HTERT RPE-1 (cell line): ENCODE measurements at regions not wholly inside any gene's neighbourhood (a gene's known extent, or its start where the extent isn't known, plus 50 kb on each side); places are given as distances from the start of the nearest gene placed in this dataset.
"Not testable (repeated sequence)": the region's sequence is repeated elsewhere in the genome, so short reads cannot be mapped to it uniquely, and the experiment has no call there.

Experiments
- in situ Hi-C: fragments of 300-500 bp; cut with MboI; formaldehyde crosslinking; loops from 4 replicates; pipeline ENCODE4 v1.14.3; 2020; ENCODE audit warnings: low sequenced_read_pairs

DNA sequence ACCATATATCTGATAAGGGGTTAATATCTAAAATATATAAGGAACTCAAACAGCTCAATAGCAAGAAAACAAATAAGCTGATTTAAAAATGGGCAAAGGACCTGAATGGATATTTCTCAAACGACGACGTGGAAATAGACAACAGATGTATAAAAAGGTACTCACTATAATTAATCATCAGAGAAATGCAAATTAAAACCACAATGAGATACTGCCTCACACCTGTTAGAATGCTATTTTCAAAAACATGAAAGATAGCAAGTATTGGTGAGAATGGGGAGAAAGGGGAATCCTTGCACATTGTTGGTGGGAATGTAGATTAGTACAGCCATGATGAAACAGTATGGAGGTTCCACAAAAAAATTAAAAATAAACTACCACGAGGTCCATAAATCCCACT, 163.2 kb downstream of the DKK1 start:
- in situ Hi-C loops, result loop anchor here (25.0 kb wide), 1 partner anchor 165 kb away; the partner anchor contains the start of gene DKK1

DNA sequence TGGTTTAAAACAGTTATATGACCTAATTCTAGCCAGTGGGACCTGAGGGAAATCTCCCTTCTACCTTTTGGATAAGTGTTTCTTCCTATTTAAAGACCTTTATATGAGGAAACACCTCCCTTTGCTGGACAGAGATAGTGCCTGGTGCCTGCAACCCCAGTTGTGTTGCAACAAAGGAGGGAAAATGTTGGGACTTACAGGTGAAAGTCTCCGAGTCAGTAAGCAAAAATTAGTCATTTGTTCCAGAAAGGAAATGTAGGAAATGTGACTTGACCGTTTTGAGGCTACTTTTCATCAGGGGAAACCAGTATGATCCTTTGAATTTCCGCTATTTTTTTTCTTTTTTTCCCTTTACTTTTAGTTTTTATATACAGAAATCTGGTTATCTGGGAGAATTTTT, 165.5 kb downstream of the DKK1 start:
- in situ Hi-C loops, result loop anchor here (25.0 kb wide), 1 partner anchor 167 kb away; the partner anchor contains the start of gene DKK1

DNA sequence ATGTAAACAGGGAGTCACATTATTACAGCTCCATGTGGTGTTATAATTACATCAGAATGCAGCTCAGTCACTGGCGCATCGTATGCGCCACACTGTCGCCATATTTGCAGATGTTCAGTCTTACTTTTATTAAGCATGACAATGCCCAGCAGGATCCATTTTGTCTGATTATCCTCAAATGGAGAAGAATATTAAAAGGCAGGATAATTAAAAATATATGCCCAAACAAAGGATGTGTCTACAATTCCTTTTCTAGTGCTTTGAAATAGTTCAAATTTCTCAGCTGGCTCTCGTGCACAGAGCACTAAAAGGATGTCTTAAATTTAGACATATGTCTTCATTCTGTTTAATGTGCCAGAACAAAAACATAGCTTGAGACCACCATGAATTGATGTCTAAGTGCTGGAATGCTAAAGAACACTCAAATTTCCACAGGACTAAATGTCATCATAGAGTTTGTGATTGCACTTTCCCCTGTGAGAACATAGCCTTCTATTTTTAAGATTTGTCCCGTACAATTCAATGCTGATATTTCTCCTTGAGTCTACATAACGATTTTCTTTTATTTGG, 168.0 kb downstream of the DKK1 start:
- in situ Hi-C loops, result loop anchor here (25.0 kb wide), 1 partner anchor 170 kb away; the partner anchor contains the start of gene DKK1

DNA sequence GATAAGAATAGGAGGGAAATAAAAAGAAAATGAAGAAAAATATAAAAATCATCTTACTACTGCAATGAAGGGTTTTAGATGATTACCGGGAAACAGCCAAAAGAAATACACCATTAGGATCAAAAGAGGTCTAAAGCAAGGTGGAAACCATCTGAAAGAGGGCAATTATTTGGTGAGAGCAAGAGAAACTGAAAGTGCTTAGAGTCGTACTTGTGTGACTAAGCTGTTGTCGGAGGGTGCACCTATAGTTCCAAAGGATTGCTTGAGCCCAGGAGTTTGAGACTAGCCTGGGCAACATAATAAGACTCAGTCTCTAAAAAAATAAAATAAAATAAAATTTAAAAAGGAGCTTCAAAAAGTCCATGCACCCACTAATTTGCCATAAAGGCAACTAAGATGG, 169.5 kb downstream of the DKK1 start:
- in situ Hi-C loops, result loop anchor here (25.0 kb wide), 1 partner anchor 171 kb away; the partner anchor contains the start of gene DKK1

DNA sequence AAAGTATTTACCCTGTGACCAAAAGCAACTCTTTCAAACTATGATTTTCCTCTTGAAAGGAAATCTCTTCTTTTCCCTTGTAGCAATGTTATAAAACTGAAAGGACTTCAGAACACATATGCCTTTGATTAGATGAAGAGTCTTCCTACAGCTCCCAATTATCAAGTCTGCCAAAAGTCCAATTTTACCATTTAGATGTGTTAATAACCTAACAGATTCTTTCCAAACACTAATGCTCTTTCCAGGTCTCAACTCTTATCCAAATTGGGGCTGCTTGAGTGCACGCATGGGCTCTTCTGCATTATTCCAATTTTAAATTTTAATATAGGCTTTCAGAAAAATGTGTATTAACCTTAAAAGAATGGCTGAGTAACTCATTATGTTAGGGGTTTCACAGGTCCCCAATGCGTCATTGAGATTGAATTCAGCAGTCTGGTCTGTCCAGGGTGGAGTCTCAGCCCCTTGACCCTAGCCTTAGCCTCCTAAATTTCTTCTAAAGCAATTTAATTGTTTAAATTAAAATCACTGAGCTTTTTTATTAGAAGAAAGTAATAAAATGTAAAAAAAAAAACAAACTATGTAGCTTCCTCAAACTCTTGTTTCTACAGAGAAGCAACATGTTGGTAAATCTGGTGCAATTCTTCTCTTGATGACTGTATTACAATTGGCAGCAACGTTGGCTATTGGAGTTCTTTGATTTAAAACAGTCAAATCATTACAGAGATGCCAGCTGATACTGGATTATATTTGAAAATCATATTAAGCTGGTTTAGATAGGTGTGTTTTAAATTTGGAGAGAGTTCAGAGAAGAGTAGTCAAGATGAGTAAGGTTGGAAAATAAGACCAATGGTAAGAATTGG, 170.4 kb downstream of the DKK1 start:
- in situ Hi-C loops, result loop anchor here (25.0 kb wide), 1 partner anchor 172 kb away; the partner anchor contains the start of gene DKK1

DNA sequence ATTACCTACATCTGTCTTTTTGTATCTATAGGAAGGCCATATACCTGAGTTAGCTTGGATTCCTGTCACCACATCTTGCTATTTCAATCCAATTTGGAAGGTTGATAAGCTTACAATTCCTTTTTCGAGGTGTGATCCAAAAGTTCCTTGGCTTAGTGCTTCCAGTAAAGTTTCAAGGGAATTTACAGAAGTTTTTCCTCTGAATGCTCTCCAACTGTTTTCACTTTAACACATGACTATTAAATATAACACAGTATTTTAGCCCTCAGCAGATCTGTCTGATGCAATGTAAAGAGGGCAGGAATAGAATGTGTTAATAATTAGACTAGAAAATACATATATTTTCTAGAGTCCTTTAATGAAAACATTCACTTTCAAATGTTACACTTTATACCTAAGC, 171.4 kb downstream of the DKK1 start:
- in situ Hi-C loops, result loop anchor here (25.0 kb wide), 1 partner anchor 173 kb away; the partner anchor contains the start of gene DKK1

DNA sequence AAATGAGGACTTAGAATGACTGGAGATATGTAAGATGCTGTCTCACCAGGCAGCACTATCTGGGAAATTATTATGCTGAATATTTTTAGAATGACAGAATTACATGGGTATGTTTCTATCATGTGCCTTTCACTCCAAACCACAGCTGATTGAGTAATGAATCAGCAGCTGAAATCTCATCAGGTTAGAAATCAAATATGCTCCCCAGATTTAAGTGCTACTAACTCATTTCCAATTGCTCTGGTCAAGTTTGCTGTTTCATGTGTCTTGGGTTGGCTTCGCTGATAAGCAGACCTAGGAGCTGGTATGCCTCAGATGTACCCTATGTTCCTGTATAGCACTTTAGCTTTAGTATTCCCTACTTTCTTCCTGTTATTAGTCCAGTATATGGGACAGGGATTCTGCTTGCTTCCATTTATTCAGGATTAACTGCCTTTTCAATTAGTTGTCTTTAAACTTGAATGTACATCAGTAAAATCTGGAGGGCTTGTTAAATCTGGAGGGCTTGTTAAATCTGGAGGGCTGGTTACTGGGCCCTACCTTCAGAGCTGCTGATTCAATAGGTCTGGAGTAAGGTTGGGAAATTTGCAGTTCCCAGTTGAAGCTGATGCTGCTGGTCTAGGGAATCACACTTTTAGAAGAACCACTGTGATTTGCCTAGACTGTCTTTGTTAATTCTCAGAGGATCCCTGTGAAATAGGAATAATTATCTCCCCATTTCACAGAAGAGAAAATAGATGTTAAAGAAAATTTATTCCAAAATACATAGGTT, 172.9 kb downstream of the DKK1 start:
- in situ Hi-C loops, result loop anchor here (25.0 kb wide), 1 partner anchor 175 kb away; the partner anchor contains the start of gene DKK1

DNA sequence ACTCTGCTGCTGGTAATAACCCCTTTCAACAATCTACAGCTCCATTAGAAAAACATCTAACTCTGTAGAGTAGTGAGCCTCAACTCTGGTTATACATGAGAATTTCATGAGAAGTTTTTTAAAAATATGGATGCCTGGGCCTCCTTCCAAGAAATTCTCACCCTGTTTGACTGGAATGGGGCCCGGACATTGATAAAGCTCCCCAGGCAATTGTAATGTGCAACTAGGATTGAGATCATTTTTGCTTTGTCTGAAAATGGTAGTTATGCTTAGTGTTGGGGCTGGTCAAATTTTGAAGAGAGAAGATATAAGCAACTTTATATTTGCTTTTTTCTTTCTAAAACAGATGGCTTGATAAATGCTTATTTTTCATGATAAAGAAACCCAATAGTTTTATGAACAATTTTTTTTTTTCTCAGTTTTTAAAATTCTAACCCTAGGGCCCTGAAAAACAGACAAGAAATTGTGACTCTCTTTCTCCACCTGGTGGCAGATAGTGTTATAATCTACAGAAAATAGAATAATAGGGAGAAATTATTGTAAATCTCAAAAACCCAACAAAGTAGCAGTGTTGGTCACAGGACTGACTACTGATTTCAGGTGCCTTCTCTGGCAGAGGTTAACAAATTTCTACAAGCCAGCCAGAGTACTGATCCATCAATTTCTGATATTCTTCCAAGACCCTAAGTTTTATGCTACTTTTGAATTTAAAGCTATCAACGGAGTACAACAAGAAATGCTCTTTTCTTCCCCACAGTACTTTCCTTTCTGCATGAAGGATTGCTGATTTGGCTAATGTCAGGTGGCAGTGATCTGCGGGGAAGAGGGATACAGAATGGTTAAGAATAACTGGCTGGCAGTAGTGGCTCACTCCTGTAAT, 174.8 kb downstream of the DKK1 start:
- in situ Hi-C loops, result loop anchor here (25.0 kb wide), 1 partner anchor 177 kb away; the partner anchor contains the start of gene DKK1

DNA sequence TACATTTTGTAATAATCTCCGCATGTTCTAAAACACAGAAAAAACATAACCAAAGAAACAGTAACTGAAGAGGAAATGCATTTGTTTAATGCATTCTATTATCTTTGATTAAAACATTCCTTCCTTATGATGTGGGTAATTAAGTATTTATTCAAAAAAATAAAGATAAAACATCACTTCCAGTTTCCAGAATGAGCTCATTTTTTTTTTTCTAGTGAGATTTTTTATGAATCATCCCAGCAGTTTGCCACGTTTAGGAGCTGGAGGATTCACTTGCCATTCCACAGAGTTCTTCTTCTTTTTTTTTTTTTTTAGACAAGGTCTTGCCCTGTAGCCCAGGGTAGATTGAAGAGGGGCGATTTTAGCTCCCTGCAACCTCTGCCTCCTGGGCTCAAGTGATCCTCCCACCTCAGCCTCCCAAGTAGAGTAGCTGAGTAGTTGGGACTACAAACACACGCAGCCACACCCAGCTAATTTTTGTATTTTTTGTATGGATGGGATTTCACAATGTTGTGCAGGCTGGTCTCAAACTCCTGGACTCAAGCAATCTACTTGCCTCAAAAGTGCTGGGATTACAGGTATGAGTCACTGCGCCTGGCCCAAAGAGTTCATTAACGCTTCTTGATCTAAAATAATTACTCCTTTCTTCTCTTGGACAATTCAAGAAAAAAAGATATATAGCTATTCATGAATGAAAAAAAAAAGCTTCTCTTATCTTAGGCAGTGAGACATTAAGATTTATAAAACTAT, 177.3 kb downstream of the DKK1 start:
- in situ Hi-C loops, result loop anchor here (25.0 kb wide), 1 partner anchor 179 kb away; the partner anchor contains the start of gene DKK1

DNA sequence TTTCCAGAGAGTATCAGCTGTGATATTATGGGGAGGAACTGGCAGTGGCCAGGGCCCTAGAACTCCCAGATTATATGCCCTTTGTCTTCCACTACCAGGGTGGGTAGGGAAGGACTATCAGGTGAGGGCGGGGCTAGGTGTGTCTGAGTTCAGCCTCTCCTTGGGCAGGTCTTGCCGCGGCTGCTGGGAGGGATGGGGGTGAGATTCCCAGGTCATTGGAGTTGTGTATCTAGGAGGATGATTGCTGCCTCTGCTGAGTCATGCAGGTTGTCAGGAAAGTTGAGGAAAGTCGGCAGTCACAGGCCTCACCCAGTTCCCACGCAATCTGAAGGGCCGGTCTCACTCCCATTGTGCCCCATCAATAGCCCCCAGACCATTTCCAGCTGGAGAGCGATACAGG, 185.2 kb downstream of the DKK1 start:
- in situ Hi-C loops, result loop anchor here (25.0 kb wide), 1 partner anchor 187 kb away; the partner anchor contains the start of gene DKK1

DNA sequence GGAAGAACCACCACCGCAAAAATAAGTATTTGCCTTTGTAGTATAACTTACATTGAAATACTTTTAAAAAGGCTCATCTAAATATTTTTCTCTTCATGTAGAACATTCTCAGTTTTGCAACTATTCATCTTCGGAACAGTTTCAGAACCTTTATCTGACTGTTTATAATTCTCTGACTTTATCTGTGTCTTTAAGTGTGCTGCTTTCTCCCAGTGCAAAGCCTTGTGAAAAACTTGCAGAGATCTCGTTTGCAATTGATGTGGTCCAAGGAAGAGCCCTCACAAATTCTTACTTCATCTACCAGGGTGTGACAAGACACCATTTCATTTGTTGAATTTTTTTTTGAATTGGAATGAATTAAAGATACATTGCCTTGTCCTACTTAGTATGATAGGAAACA, 186.4 kb downstream of the DKK1 start:
- in situ Hi-C loops, result no loop called here

DNA sequence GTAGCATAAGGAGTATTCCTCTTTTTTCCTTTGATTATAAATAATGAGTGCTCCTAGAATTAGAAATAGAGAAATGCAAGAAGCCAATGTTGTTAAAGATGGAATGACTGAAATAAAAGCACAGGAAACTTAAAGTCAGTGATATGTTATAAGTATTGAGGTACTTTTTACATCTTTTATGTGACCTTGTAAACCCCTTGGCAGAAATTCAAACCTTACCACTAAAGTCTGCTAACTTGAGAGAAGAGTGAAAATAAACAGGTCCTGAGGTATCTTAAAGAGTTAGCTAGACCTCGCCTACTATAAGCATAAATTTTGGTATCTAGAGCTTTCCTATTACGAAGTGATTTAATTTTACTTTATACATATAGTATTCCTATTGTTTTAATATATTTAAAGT, 188.2 kb downstream of the DKK1 start:
- in situ Hi-C loops, result no loop called here

DNA sequence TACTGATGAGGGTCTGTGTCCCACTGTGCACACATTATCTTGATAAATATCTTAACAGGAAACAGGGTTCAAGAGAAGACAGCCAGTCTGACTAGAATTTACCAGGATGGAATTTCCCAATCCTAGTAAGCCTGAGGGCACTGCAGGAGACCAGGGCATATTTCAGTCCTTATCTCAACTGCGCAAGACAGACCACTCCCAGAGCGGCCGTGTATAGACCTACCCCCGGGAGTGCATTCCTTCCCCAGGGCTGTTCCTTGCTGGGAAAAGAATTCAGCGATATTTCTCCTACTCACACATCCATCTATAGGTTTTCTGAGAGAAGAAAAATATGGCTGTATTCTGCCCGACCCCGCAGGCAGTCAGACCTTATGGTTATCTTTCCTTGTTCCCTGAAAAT, 191.3 kb downstream of the DKK1 start:
- in situ Hi-C loops, result not testable (repeated sequence)

DNA sequence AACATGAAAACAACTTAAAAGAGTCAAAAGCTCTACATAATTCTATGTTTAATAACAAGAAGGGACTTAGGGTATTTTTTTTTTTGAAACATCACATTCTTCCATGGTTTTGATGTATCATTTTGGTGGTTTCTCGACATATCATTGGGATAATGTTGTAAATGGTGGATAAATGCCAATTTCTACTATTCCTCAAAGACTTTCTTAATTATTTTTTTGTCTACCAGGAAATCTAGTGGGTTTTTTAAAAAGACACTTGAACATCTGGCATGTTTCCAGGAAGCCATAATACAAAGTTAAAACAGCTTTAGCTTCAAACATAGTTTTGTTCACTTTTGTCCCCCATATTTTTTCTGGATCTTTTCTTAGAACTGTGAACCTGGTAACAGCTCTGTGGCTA, 200.4 kb downstream of the DKK1 start:
- in situ Hi-C loops, result no loop called here

DNA sequence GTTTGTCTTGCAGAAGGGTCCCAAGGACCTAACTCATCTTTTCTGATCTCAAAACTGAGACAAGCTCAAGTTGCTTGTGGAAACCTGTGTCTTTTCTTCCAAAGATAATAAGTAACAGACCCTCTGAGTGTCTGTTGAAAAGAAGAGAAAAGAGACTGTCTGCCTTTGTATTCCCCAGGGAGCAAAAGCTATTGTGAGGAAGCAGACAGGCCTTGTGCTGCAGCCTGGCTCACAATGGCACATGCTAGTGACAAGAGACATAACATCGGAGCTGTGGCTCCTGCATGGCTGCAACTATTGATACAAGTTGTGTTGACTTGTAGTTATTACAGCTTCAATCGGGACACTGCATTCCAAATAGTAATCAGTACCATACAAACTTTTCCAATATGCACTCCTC, 202.9 kb downstream of the DKK1 start:
- in situ Hi-C loops, result no loop called here

DNA sequence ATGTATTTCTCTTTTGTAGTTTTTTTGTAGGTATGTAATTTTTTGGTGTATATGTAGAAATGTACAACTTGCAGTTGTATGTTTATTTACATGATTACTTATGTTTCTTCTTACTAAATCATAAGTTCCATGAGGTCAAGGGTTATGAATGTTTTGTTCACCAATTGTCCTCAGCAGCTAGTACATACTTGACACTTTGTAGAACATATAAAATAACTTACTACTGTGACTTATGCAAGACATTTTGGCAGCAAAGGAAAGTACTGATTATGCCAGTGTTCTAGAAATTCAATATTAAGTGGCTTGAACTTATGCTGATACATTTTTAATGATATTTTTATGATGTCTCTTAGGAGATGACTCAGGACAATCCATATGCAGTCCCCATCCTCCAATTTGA, 209.6 kb downstream of the DKK1 start:
- in situ Hi-C loops, result no loop called here

DNA sequence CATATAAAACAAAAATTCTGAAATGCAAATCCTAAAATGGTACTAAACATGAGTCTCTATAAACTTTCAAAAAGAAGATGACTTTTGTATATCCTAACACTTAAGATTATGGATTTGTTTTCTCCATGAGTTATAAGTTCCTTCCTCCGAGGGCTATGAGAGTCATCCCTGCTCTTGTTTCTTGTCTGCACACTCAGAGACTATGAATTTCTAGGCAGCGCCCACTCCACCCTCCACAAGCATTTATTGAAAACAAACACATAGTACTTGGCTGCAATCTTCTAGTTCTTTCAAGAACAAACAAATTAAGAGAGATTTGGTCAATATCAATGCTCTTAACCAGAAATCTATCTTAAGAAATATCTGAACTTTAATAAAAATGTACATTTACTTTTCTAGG, 211.7 kb downstream of the DKK1 start:
- in situ Hi-C loops, result no loop called here

DNA sequence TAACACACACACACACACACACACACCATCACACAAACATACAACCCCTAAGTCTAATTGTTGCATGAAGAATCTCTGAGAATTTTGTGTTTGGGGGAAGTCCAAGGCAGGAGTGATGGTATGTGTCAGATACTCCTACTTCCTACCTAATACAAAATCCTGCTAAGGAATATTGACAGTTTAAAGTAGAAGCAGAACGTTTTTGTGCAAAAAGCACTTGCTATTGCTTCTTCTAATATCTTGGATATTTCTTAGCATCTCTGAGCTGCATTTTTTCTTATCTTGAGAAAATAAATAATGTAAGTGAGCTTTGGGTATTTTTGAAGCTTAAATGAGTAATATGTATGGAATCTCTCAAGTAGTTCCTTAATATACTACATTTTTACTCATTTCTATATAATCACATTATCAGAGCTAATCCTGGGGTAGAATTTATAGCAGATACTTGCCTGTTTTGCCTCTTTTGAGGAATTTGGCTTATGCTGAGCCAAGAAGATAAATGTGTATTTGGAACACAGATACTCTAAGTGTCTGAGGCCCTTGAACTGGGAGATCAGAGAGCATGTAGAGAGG, 212.3 kb downstream of the DKK1 start:
- in situ Hi-C loops, result no loop called here
